ENCODE measurements at regions not wholly inside any gene's neighbourhood (a gene's known extent, or its start where the extent isn't known, plus 50 kb on each side); places are given as distances from the start of the nearest gene placed in this dataset.

DNA sequence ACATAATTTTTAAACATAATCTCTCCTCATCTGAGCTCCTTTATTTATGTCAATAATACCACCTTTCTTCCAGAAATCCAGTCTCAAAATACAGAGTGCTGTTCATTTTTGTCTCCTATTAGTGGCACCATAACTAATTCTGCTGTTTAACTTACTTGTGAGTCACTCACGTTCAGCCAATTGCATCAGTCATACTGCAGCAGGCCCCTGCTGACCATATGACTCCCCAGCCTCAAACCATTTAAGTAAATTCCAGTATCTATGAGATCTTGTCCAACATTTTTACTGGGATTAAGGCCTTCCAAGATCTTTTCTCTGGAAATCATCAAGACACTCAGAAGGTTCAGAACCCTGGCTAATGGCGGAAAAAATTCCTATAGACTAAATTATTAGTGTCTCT lies 982.2 kb upstream of the MAP3K7 start:
- TF ChIP-seq, protein P1, sequence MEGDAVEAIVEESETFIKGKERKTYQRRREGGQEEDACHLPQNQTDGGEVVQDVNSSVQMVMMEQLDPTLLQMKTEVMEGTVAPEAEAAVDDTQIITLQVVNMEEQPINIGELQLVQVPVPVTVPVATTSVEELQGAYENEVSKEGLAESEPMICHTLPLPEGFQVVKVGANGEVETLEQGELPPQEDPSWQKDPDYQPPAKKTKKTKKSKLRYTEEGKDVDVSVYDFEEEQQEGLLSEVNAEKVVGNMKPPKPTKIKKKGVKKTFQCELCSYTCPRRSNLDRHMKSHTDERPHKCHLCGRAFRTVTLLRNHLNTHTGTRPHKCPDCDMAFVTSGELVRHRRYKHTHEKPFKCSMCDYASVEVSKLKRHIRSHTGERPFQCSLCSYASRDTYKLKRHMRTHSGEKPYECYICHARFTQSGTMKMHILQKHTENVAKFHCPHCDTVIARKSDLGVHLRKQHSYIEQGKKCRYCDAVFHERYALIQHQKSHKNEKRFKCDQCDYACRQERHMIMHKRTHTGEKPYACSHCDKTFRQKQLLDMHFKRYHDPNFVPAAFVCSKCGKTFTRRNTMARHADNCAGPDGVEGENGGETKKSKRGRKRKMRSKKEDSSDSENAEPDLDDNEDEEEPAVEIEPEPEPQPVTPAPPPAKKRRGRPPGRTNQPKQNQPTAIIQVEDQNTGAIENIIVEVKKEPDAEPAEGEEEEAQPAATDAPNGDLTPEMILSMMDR (IDR thresholded peaks at IDR 0.05) = no peak
- ATAC-seq (ENCODE audit: low FRiP score) (no peak), DNase-seq (ENCODE audit: low spot score) (no peak)

DNA sequence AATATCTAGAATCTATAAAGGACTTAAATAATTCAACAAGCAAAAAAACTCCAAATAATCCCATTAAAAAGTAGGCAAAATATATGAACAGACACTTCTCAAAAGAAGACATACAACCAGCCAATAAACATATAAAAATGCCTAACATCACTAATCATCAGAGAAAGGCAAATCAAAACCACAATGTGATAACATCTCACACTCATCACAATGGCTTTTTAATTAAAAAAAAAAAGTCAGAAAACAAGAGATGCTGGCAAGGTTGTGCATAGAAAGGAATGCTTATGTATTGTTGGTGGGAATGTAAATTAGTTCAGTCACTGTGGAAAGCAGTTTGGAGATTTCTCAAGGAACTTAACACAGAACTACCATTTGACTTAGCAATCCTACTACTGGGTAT lies 979.6 kb upstream of the MAP3K7 start:
- ATAC-seq (ENCODE audit: low FRiP score) (no peak), DNase-seq (ENCODE audit: low spot score) (no peak)
- TF ChIP-seq, protein P1 (IDR thresholded peaks at IDR 0.05) = no peak

DNA sequence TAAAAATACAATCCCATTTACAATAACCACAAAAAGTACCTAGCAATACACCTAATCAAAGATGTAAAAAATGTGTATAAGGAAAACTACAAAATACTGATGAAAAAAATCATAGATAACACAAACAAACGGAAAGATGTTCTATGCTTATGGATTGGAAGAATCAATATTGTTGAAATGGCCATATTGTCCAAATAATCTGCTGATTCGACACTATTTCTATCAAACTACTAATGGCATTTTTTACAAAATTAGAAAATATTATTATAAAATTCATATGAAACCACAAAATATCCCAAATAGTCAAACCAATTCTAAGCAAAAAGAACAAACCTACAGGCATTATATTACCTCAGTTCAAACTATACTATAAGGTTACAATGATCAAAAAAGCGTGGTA lies 978.3 kb upstream of the MAP3K7 start:
- TF ChIP-seq, protein P1 (IDR thresholded peaks at IDR 0.05) = no peak
- no peak for ATAC-seq (ENCODE audit: low FRiP score)
- DNase-seq (ENCODE audit: low spot score) = no peak

DNA sequence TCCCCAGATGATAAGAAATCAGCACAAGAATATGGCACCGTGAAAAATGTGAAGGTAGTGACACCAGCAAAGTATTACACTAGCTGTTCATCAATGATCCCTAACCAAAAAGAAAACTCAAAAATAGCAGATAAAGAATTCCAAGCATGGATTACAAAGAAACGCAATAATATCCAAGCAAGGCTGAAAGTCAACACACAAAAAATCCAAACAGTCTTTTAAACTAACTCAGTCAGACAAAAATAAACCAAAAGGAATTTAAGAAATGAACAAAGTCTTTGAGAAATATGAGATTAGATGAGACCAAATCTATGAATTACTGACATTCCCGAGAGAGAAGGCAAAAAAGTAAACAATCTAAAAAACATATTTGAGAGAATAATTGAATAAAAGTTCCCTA lies 976.1 kb upstream of the MAP3K7 start:
- no peak for ATAC-seq (ENCODE audit: low FRiP score)
- no peak for DNase-seq (ENCODE audit: low spot score)
- TF ChIP-seq, protein P1 (IDR thresholded peaks at IDR 0.05) = no peak

DNA sequence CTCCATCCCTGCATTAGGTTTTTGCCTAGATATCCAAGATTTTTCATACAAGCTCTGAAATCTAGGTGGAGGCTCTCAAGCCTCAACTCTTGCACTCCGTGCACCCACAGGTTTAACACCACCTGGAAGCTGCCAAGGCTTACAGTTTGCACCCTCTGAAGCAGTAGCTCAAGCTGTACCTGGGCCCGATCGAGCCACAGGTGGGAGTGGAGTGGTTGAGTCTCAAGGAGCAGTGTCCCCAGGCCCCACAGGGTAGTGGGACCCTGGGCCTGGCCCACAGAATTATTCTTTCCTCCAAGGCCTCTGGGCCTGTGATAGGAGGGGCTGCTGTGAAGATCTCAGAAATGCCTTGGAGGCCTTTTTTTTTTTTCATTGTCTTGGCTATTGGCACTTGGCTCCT lies 973.5 kb upstream of the MAP3K7 start:
- TF ChIP-seq, protein P1 (IDR thresholded peaks at IDR 0.05) = no peak
- no peak for ATAC-seq (ENCODE audit: low FRiP score)
- DNase-seq (ENCODE audit: low spot score) = no peak

DNA sequence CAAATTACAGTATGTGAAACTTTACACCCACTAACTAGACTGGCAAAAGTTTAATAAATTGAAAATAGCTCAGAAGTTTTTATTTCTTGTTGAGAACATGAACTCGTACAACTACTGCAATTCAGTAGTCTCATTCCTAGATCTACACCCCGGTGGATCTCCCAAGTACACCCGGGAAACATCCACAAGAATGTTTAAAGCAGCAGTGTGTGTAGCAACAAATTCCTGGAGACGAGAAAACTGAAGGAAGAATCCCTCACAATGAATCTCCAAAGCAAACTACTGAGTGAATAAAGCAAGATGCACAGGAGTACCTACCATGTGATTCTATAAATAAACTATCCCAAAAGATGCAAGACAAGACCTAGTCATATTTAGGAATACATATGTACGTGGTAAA lies 954.0 kb upstream of the MAP3K7 start:
- TF ChIP-seq, protein P1 (IDR thresholded peaks at IDR 0.05) = no peak
- no peak for ATAC-seq (ENCODE audit: low FRiP score)
- DNase-seq (ENCODE audit: low spot score) = no peak

DNA sequence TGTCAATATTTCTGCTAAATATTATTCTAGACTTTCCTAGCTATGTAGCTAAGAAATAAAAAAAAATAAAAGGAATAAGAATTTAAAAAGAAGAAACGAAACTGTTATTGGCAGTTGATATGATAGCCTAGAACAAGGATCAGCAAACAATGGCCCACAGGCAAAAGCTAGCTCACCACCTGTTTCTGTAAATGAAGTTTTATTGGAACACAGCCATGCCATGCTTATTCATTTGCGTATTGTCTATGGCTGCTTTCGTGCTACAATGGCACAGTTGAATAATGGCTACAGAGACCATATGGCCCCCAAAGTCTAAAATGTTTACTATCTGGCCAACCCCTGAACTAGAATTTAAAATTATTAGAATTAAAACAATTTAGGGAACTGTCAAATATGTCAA lies 952.6 kb upstream of the MAP3K7 start:
- TF ChIP-seq, protein P1 (IDR thresholded peaks at IDR 0.05) = no peak
- ATAC-seq (ENCODE audit: low FRiP score) (no peak), DNase-seq (ENCODE audit: low spot score) (no peak)
